SK-N-SH treated with all-trans-retinoic acid at 6 μM for 48 hours (cell line): ENCODE measurements at regions not wholly inside any gene's neighbourhood (a gene's known extent, or its start where the extent isn't known, plus 50 kb on each side); places are given as distances from the start of the nearest gene placed in this dataset.

Experiments
- BACH2 ChIP-seq: fragments of 250-450 bp; sonication (Bioruptor Pico); IDR thresholded peaks from 2 replicates; pipeline ENCODE4 v1.9.0; 2021; ENCODE audit warnings: mild to moderate bottlenecking, borderline replicate concordance
- PATZ1 ChIP-seq: fragments of 250-450 bp; sonication (Bioruptor Pico); IDR thresholded peaks from 2 replicates; pipeline ENCODE4 v1.8.0; 2020; ENCODE audit warnings: mild to moderate bottlenecking, moderate library complexity, borderline replicate concordance
- ZFP3 ChIP-seq: fragments of 250-450 bp; sonication (Bioruptor Pico); IDR thresholded peaks from 2 replicates; pipeline ENCODE4 v1.5.0; 2020; ENCODE audit warnings: mild to moderate bottlenecking, moderate library complexity
- TF ChIP-seq, protein P1 (sequence below): fragments of 250-450 bp; sonication (Bioruptor Pico); IDR thresholded peaks from 2 replicates; pipeline ENCODE4 v1.5.1; 2020; ENCODE audit warnings: low read depth, mild to moderate bottlenecking, moderate library complexity
- TF ChIP-seq, protein P2 (sequence below): fragments of 250-450 bp; sonication (Bioruptor Pico); IDR thresholded peaks from 2 replicates; pipeline ENCODE4 v1.5.0; 2020; ENCODE audit warnings: mild to moderate bottlenecking, moderate library complexity

GRCh38 chr1:228972576-228972975, 237.3 kb downstream of the RHOU start:
- no peak for TF ChIP-seq PATZ1 (CRISPR knock-in tag)
- TF ChIP-seq, protein P1, sequence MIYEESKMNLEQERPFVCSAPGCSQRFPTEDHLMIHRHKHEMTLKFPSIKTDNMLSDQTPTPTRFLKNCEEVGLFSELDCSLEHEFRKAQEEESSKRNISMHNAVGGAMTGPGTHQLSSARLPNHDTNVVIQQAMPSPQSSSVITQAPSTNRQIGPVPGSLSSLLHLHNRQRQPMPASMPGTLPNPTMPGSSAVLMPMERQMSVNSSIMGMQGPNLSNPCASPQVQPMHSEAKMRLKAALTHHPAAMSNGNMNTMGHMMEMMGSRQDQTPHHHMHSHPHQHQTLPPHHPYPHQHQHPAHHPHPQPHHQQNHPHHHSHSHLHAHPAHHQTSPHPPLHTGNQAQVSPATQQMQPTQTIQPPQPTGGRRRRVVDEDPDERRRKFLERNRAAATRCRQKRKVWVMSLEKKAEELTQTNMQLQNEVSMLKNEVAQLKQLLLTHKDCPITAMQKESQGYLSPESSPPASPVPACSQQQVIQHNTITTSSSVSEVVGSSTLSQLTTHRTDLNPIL (CRISPR knock-in tag) = no peak
- TF ChIP-seq ZFP3 (CRISPR knock-in tag) = no peak
- TF ChIP-seq, protein P2, sequence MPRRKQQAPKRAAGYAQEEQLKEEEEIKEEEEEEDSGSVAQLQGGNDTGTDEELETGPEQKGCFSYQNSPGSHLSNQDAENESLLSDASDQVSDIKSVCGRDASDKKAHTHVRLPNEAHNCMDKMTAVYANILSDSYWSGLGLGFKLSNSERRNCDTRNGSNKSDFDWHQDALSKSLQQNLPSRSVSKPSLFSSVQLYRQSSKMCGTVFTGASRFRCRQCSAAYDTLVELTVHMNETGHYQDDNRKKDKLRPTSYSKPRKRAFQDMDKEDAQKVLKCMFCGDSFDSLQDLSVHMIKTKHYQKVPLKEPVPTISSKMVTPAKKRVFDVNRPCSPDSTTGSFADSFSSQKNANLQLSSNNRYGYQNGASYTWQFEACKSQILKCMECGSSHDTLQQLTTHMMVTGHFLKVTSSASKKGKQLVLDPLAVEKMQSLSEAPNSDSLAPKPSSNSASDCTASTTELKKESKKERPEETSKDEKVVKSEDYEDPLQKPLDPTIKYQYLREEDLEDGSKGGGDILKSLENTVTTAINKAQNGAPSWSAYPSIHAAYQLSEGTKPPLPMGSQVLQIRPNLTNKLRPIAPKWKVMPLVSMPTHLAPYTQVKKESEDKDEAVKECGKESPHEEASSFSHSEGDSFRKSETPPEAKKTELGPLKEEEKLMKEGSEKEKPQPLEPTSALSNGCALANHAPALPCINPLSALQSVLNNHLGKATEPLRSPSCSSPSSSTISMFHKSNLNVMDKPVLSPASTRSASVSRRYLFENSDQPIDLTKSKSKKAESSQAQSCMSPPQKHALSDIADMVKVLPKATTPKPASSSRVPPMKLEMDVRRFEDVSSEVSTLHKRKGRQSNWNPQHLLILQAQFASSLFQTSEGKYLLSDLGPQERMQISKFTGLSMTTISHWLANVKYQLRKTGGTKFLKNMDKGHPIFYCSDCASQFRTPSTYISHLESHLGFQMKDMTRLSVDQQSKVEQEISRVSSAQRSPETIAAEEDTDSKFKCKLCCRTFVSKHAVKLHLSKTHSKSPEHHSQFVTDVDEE (CRISPR knock-in tag) = no peak
- no peak for TF ChIP-seq BACH2 (CRISPR knock-in tag)
